Ishikawa (cell line): ENCODE measurements at regions not wholly inside any gene's neighbourhood (a gene's known extent, or its start where the extent isn't known, plus 50 kb on each side); places are given as distances from the start of the nearest gene placed in this dataset.

Source experiments
- CEBPB ChIP-seq: IDR thresholded peaks from 2 replicates; pipeline ENCODE4 v1.6.1; 2012
- CREB1 ChIP-seq: IDR thresholded peaks from 2 replicates; pipeline ENCODE4 v1.6.1; 2012; ENCODE audit warnings: low read depth
- EGR1 ChIP-seq: IDR thresholded peaks from 2 replicates; pipeline ENCODE4 v1.6.1; 2012
- EP300 ChIP-seq: IDR thresholded peaks from 2 replicates; pipeline ENCODE4 v1.6.1; 2012; ENCODE audit warnings: borderline replicate concordance
- FOXM1 ChIP-seq: IDR thresholded peaks from 2 replicates; pipeline ENCODE4 v1.6.1; 2012; ENCODE audit warnings: low read depth, borderline replicate concordance
- MAX ChIP-seq: IDR thresholded peaks from 2 replicates; pipeline ENCODE4 v1.6.1; 2012
- NFIC ChIP-seq: IDR thresholded peaks from 2 replicates; pipeline ENCODE4 v1.6.1; 2012
- RAD21 ChIP-seq: IDR thresholded peaks from 2 replicates; pipeline ENCODE4 v1.6.1; 2012; ENCODE audit warnings: low read depth
- REST ChIP-seq: IDR thresholded peaks from 2 replicates; pipeline ENCODE4 v1.6.1; 2012; ENCODE audit warnings: low read depth, mild to moderate bottlenecking
- TAF1 ChIP-seq: IDR thresholded peaks from 2 replicates; pipeline ENCODE4 v1.6.1; 2012; ENCODE audit warnings: low read depth, mild to moderate bottlenecking
- TCF12 ChIP-seq: IDR thresholded peaks from 2 replicates; pipeline ENCODE4 v1.6.1; 2012; ENCODE audit warnings: low read depth
- TEAD4 ChIP-seq: IDR thresholded peaks from 2 replicates; pipeline ENCODE4 v1.6.1; 2012
- USF1 ChIP-seq: IDR thresholded peaks from 2 replicates; pipeline ENCODE4 v1.6.1; 2012
- YY1 ChIP-seq: IDR thresholded peaks from 2 replicates; pipeline ENCODE4 v1.6.1; 2012; ENCODE audit warnings: low read depth
- ZBTB7A ChIP-seq: IDR thresholded peaks from 2 replicates; pipeline ENCODE4 v1.6.1; 2012; ENCODE audit warnings: low read depth

- no peak for TF ChIP-seq ZBTB7A
- TF ChIP-seq TAF1 = no peak
- no peak for TF ChIP-seq EGR1
- no peak for TF ChIP-seq FOXM1
- TF ChIP-seq USF1 = no peak
- TF ChIP-seq NFIC = no peak
- TF ChIP-seq YY1 = no peak
- no peak for TF ChIP-seq TEAD4
Measured at GRCh38 chr4:171170671-171171070, 642.5 kb upstream of the GALNTL6 start.

- TF ChIP-seq MAX = no peak
- TF ChIP-seq USF1 = no peak
Measured at GRCh38 chr4:171169396-171169795, 643.8 kb upstream of the GALNTL6 start.

- TF ChIP-seq RAD21 (no peak), TCF12 (no peak), CREB1 (no peak), NFIC (no peak), REST (no peak), TEAD4 (no peak), YY1 (no peak), USF1 (no peak), MAX (no peak), TAF1 (no peak), ZBTB7A (no peak), FOXM1 (no peak), EP300 (no peak), CEBPB (no peak), EGR1 (no peak)
Measured at GRCh38 chr4:171162478-171162877, 650.7 kb upstream of the GALNTL6 start.

GRCh38 chr4:171157462-171158082 is 655.6 kb upstream of the GALNTL6 start:
- TF ChIP-seq TCF12 (no peak), REST (no peak), CEBPB (no peak)

GRCh38 chr4:171142639-171143038 is 670.6 kb upstream of the GALNTL6 start:
- TF ChIP-seq YY1 (no peak), FOXM1 (no peak), NFIC (no peak), TEAD4 (no peak), USF1 (no peak), ZBTB7A (no peak), CEBPB (no peak), RAD21 (no peak)

GRCh38 chr4:171142045-171142444 is 671.2 kb upstream of the GALNTL6 start:
- TF ChIP-seq TCF12 = no peak
- no peak for TF ChIP-seq CEBPB
- TF ChIP-seq EGR1 = no peak
- no peak for TF ChIP-seq EP300
- TF ChIP-seq MAX = no peak
- TF ChIP-seq ZBTB7A = no peak
- TF ChIP-seq YY1 = no peak
- TF ChIP-seq TEAD4 = no peak
- no peak for TF ChIP-seq REST
- TF ChIP-seq TAF1 = no peak
- no peak for TF ChIP-seq RAD21
